HEK293 (cell line): ENCODE measurements at regions not wholly inside any gene's neighbourhood (a gene's known extent, or its start where the extent isn't known, plus 50 kb on each side); places are given as distances from the start of the nearest gene placed in this dataset.

Experiments used
- CTCF ChIA-PET: fragments of 350-600 bp; formaldehyde crosslinking; extraction: SDS; loops from one replicate; lab custom pipeline; 2021; ENCODE audit warnings: antibody characterized with exemption; lab: Yijun Ruan, JAX
- POLR2A ChIA-PET: fragments of 300-600 bp; formaldehyde crosslinking; extraction: SDS; loops from one replicate; lab custom pipeline; 2020; ENCODE audit warnings: antibody characterized with exemption, inconsistent platforms; lab: Yijun Ruan, JAX
- H3K27ac ChIP-seq: fragments of 200-500 bp; sonication (Bioruptor generic); 2 replicates; pipeline ENCODE4 v1.5.1; 2014; ENCODE audit warnings: low read depth, low read length, control low read depth, inconsistent platforms; ENCODE audit errors: extremely low read depth
- H3K36me3 ChIP-seq, 2 experiments: fragments of 200-500 bp in 1 of 2; sonication (Bioruptor generic) in 1 of 2; 1 replicate in 1 of 2; 2 replicates in 1 of 2; pipeline ENCODE4 v1.5.1; 2014 to 2017; ENCODE audit warnings: inconsistent platforms in 2 of 2, low read length in 2 of 2; ENCODE audit not compliant: control insufficient read depth in 2 of 2, insufficient read depth in 1 of 2
- H3K4me1 ChIP-seq: fragments of 200-500 bp; sonication (Bioruptor generic); 2 replicates; pipeline ENCODE4 v1.5.1; 2014; ENCODE audit warnings: mild to moderate bottlenecking, low read length, inconsistent platforms; ENCODE audit not compliant: control insufficient read depth, insufficient read depth
- H3K4me3 ChIP-seq: 2 replicates; pipeline ENCODE4 v1.5.1; 2011; ENCODE audit warnings: low read depth, mild to moderate bottlenecking, control low read depth, low read length, moderate library complexity
- H3K9me3 ChIP-seq: fragments of 200-500 bp; sonication (Bioruptor generic); 2 replicates; pipeline ENCODE4 v1.5.1; 2014; ENCODE audit warnings: low read depth, low read length, inconsistent platforms; ENCODE audit not compliant: control insufficient read depth, insufficient read depth
- GLI4 ChIP-seq: fragments of 450-650 bp; formaldehyde crosslinking; IDR thresholded peaks from 2 replicates; pipeline ENCODE4 v1.5.1; 2016; ENCODE audit warnings: missing biosample characterization, missing genetic modification characterization
- KLF10 ChIP-seq: fragments of 450-650 bp; IDR thresholded peaks from 2 replicates; pipeline ENCODE4 v1.5.1; 2018; ENCODE audit warnings: missing biosample characterization, mild to moderate bottlenecking, missing genetic modification characterization
- REPIN1 ChIP-seq: fragments of 450-650 bp; formaldehyde crosslinking; IDR thresholded peaks from 2 replicates; pipeline ENCODE4 v1.5.1; 2017; ENCODE audit warnings: missing biosample characterization, missing genetic modification characterization, low read depth
- SCRT1 ChIP-seq: fragments of 450-650 bp; formaldehyde crosslinking; IDR thresholded peaks from 2 replicates; pipeline ENCODE4 v1.5.1; 2016; ENCODE audit warnings: missing biosample characterization, missing genetic modification characterization, borderline replicate concordance
- SCRT2 ChIP-seq: fragments of 450-650 bp; formaldehyde crosslinking; IDR thresholded peaks from 2 replicates; pipeline ENCODE4 v1.5.1; 2016; ENCODE audit warnings: missing biosample characterization, missing genetic modification characterization
- YY2 ChIP-seq: fragments of 450-650 bp; formaldehyde crosslinking; IDR thresholded peaks from 2 replicates; pipeline ENCODE4 v1.5.1; 2016; ENCODE audit warnings: missing biosample characterization, missing genetic modification characterization
- ZFP41 ChIP-seq: fragments of 450-650 bp; formaldehyde crosslinking; IDR thresholded peaks from 2 replicates; pipeline ENCODE4 v1.5.1; 2016; ENCODE audit warnings: missing biosample characterization, missing genetic modification characterization, borderline replicate concordance
- ZNF221 ChIP-seq: fragments of 450-650 bp; formaldehyde crosslinking; IDR thresholded peaks from 2 replicates; pipeline ENCODE4 v1.5.1; 2017; ENCODE audit warnings: missing biosample characterization, missing genetic modification characterization, borderline replicate concordance
- ZNF311 ChIP-seq: fragments of 450-650 bp; formaldehyde crosslinking; IDR thresholded peaks from 2 replicates; pipeline ENCODE4 v1.5.1; 2017; ENCODE audit warnings: missing biosample characterization, missing genetic modification characterization, borderline replicate concordance
- ZNF404 ChIP-seq: fragments of 450-650 bp; formaldehyde crosslinking; IDR thresholded peaks from 2 replicates; pipeline ENCODE4 v1.5.1; 2017; ENCODE audit warnings: missing biosample characterization, missing genetic modification characterization
- ZNF610 ChIP-seq: fragments of 450-650 bp; formaldehyde crosslinking; IDR thresholded peaks from 2 replicates; pipeline ENCODE4 v1.5.1; 2016; ENCODE audit warnings: missing biosample characterization, missing genetic modification characterization, borderline replicate concordance
- ZNF626 ChIP-seq: fragments of 450-650 bp; sonication (Bioruptor Pico); formaldehyde crosslinking; IDR thresholded peaks from 2 replicates; pipeline ENCODE4 v1.5.1; 2018; ENCODE audit warnings: missing biosample characterization, missing genetic modification characterization, inconsistent platforms
- ZNF785 ChIP-seq: fragments of 450-650 bp; formaldehyde crosslinking; IDR thresholded peaks from 2 replicates; pipeline ENCODE4 v1.5.1; 2016; ENCODE audit warnings: missing biosample characterization, missing genetic modification characterization
- TF ChIP-seq, protein P1 (sequence below): fragments of 450-650 bp; formaldehyde crosslinking; IDR thresholded peaks from 2 replicates; pipeline ENCODE4 v1.5.1; 2016; ENCODE audit warnings: missing biosample characterization, missing genetic modification characterization, borderline replicate concordance
- TF ChIP-seq, protein P2 (sequence below): fragments of 450-650 bp; formaldehyde crosslinking; IDR thresholded peaks from 2 replicates; pipeline ENCODE4 v1.5.1; 2017; ENCODE audit warnings: missing biosample characterization, missing genetic modification characterization
- TF ChIP-seq, protein P3 (sequence below): fragments of 450-650 bp; IDR thresholded peaks from 2 replicates; pipeline ENCODE4 v1.5.1; 2018; ENCODE audit warnings: missing biosample characterization, missing genetic modification characterization
- TF ChIP-seq, protein P4 (sequence below): fragments of 450-650 bp; formaldehyde crosslinking; IDR thresholded peaks from 2 replicates; pipeline ENCODE4 v1.5.1; 2016; ENCODE audit warnings: missing biosample characterization, missing genetic modification characterization, borderline replicate concordance
- TF ChIP-seq, protein P5 (sequence below): fragments of 450-650 bp; formaldehyde crosslinking; IDR thresholded peaks from 2 replicates; pipeline ENCODE4 v1.5.1; 2016; ENCODE audit warnings: missing biosample characterization, missing genetic modification characterization

DNA sequence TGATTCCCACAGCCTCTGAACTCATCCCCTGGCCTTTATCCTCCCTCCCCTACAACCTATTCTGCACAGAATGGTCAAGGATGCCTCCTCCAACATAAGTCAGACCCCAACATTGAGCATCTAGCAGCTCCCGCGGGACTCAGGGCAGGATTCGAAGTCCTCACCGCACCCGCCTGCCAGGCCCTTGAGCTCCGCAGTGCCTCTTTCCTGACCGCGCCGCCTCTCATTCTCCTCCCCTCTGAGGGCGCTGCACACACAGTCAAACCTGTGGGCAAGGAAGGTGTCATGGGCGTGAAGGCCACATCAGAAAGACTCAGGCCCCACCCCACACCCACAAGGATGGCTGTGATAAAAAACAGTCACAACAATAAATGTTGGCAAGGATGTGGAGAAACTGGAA lies 84.1 kb downstream of the CPZ start:
- Histone ChIP-seq H3K4me3 (no peak overlapping the region), H3K27ac (no peak overlapping the region), H3K4me1 (no peaks in the 10 kb centered on the region), H3K36me3 (no peaks in the 10 kb centered on the region), H3K9me3 (no peaks in the 10 kb centered on the region)
- CTCF ChIA-PET: no interaction called here
- no peak for TF ChIP-seq GLI4 (tag by site-specific recombination)
- TF ChIP-seq ZNF626 (tag by site-specific recombination): no peak
- TF ChIP-seq KLF10 (tag by site-specific recombination): no peak
- TF ChIP-seq, protein P1, sequence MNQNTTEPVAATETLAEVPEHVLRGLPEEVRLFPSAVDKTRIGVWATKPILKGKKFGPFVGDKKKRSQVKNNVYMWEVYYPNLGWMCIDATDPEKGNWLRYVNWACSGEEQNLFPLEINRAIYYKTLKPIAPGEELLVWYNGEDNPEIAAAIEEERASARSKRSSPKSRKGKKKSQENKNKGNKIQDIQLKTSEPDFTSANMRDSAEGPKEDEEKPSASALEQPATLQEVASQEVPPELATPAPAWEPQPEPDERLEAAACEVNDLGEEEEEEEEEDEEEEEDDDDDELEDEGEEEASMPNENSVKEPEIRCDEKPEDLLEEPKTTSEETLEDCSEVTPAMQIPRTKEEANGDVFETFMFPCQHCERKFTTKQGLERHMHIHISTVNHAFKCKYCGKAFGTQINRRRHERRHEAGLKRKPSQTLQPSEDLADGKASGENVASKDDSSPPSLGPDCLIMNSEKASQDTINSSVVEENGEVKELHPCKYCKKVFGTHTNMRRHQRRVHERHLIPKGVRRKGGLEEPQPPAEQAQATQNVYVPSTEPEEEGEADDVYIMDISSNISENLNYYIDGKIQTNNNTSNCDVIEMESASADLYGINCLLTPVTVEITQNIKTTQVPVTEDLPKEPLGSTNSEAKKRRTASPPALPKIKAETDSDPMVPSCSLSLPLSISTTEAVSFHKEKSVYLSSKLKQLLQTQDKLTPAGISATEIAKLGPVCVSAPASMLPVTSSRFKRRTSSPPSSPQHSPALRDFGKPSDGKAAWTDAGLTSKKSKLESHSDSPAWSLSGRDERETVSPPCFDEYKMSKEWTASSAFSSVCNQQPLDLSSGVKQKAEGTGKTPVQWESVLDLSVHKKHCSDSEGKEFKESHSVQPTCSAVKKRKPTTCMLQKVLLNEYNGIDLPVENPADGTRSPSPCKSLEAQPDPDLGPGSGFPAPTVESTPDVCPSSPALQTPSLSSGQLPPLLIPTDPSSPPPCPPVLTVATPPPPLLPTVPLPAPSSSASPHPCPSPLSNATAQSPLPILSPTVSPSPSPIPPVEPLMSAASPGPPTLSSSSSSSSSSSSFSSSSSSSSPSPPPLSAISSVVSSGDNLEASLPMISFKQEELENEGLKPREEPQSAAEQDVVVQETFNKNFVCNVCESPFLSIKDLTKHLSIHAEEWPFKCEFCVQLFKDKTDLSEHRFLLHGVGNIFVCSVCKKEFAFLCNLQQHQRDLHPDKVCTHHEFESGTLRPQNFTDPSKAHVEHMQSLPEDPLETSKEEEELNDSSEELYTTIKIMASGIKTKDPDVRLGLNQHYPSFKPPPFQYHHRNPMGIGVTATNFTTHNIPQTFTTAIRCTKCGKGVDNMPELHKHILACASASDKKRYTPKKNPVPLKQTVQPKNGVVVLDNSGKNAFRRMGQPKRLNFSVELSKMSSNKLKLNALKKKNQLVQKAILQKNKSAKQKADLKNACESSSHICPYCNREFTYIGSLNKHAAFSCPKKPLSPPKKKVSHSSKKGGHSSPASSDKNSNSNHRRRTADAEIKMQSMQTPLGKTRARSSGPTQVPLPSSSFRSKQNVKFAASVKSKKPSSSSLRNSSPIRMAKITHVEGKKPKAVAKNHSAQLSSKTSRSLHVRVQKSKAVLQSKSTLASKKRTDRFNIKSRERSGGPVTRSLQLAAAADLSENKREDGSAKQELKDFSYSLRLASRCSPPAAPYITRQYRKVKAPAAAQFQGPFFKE (tag by site-specific recombination): no peak
- TF ChIP-seq, protein P2, sequence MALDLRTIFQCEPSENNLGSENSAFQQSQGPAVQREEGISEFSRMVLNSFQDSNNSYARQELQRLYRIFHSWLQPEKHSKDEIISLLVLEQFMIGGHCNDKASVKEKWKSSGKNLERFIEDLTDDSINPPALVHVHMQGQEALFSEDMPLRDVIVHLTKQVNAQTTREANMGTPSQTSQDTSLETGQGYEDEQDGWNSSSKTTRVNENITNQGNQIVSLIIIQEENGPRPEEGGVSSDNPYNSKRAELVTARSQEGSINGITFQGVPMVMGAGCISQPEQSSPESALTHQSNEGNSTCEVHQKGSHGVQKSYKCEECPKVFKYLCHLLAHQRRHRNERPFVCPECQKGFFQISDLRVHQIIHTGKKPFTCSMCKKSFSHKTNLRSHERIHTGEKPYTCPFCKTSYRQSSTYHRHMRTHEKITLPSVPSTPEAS (tag by site-specific recombination): no peak
- TF ChIP-seq ZNF311 (tag by site-specific recombination): no peak
- TF ChIP-seq ZNF404 (tag by site-specific recombination): no peak
- TF ChIP-seq, protein P3, sequence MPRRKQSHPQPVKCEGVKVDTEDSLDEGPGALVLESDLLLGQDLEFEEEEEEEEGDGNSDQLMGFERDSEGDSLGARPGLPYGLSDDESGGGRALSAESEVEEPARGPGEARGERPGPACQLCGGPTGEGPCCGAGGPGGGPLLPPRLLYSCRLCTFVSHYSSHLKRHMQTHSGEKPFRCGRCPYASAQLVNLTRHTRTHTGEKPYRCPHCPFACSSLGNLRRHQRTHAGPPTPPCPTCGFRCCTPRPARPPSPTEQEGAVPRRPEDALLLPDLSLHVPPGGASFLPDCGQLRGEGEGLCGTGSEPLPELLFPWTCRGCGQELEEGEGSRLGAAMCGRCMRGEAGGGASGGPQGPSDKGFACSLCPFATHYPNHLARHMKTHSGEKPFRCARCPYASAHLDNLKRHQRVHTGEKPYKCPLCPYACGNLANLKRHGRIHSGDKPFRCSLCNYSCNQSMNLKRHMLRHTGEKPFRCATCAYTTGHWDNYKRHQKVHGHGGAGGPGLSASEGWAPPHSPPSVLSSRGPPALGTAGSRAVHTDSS: no peak
- no peak for TF ChIP-seq ZFP41
- TF ChIP-seq, protein P4, sequence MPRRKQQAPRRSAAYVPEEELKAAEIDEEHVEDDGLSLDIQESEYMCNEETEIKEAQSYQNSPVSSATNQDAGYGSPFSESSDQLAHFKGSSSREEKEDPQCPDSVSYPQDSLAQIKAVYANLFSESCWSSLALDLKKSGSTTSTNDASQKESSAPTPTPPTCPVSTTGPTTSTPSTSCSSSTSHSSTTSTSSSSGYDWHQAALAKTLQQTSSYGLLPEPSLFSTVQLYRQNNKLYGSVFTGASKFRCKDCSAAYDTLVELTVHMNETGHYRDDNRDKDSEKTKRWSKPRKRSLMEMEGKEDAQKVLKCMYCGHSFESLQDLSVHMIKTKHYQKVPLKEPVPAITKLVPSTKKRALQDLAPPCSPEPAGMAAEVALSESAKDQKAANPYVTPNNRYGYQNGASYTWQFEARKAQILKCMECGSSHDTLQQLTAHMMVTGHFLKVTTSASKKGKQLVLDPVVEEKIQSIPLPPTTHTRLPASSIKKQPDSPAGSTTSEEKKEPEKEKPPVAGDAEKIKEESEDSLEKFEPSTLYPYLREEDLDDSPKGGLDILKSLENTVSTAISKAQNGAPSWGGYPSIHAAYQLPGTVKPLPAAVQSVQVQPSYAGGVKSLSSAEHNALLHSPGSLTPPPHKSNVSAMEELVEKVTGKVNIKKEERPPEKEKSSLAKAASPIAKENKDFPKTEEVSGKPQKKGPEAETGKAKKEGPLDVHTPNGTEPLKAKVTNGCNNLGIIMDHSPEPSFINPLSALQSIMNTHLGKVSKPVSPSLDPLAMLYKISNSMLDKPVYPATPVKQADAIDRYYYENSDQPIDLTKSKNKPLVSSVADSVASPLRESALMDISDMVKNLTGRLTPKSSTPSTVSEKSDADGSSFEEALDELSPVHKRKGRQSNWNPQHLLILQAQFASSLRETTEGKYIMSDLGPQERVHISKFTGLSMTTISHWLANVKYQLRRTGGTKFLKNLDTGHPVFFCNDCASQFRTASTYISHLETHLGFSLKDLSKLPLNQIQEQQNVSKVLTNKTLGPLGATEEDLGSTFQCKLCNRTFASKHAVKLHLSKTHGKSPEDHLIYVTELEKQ (tag by site-specific recombination): no peak
- TF ChIP-seq ZNF785 (tag by site-specific recombination): no peak
- TF ChIP-seq ZNF221: no peak
- no peak for TF ChIP-seq REPIN1 (tag by site-specific recombination)
- no peak for TF ChIP-seq SCRT2 (tag by site-specific recombination)
- no peak for TF ChIP-seq SCRT1 (tag by site-specific recombination)
- TF ChIP-seq ZNF610 (tag by site-specific recombination): no peak
- no peak for TF ChIP-seq YY2 (tag by site-specific recombination)
- TF ChIP-seq, protein P5, sequence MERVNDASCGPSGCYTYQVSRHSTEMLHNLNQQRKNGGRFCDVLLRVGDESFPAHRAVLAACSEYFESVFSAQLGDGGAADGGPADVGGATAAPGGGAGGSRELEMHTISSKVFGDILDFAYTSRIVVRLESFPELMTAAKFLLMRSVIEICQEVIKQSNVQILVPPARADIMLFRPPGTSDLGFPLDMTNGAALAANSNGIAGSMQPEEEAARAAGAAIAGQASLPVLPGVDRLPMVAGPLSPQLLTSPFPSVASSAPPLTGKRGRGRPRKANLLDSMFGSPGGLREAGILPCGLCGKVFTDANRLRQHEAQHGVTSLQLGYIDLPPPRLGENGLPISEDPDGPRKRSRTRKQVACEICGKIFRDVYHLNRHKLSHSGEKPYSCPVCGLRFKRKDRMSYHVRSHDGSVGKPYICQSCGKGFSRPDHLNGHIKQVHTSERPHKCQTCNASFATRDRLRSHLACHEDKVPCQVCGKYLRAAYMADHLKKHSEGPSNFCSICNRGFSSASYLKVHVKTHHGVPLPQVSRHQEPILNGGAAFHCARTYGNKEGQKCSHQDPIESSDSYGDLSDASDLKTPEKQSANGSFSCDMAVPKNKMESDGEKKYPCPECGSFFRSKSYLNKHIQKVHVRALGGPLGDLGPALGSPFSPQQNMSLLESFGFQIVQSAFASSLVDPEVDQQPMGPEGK (tag by site-specific recombination): no peak
- POLR2A ChIA-PET: no interaction called here
